Chondrocyte (in vitro differentiated cells): ENCODE measurements at regions not wholly inside any gene's neighbourhood (a gene's known extent, or its start where the extent isn't known, plus 50 kb on each side); places are given as distances from the start of the nearest gene placed in this dataset.

Experiments used
- DNase-seq: peaks from one replicate; pipeline ENCODE4 v3.0.0; 2021; ENCODE audit warnings: mixed read lengths, low spot score
- H3K27ac Mint-ChIP-seq: one replicate; pipeline ENCODE4 v1.8.0; 2021; ENCODE audit warnings: mild to moderate bottlenecking, moderate library complexity, mixed read lengths; ENCODE audit not compliant: unreplicated experiment
- H3K27me3 Mint-ChIP-seq: 2 replicates; pipeline ENCODE4 v1.8.0; 2021; ENCODE audit warnings: low read depth, mixed read lengths
- H3K36me3 Mint-ChIP-seq: 2 replicates; pipeline ENCODE4 v1.8.0; 2021; ENCODE audit warnings: low read depth, mixed read lengths
- H3K4me1 Mint-ChIP-seq: 2 replicates; pipeline ENCODE4 v1.8.0; 2021; ENCODE audit warnings: low read depth, mild to moderate bottlenecking, mixed read lengths
- H3K4me3 Mint-ChIP-seq: one replicate; pipeline ENCODE4 v1.8.0; 2021; ENCODE audit warnings: mild to moderate bottlenecking, moderate library complexity, mixed read lengths; ENCODE audit not compliant: unreplicated experiment
- H3K9me3 Mint-ChIP-seq: 2 replicates; pipeline ENCODE4 v1.8.0; 2021; ENCODE audit warnings: low read depth, mixed read lengths
- CTCF ChIP-seq: fragments of 200-600 bp; sonication (generic); IDR thresholded peaks from 2 replicates; pipeline ENCODE4 v1.5.0; 2021; ENCODE audit warnings: antibody characterized with exemption, mild to moderate bottlenecking, moderate library complexity

DNA sequence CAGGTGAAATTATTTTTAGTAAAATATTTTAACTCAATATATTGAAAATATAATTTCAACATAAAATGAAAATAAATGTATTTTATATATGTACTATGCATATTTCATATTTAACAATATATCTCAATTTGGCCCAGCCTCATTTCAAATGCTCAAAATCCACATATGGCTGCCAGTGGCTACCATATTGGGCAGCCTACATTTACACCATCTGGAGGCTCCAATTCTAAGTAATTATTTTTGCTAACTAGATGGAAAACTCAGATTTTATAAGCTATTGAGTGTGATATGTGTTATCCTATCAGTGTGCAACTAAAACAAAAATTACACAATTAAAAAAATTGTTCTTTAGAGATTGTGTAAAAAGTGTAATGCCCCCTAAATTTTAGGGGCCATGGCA, 96.9 kb downstream of the SOX4 start:
- H3K27ac Mint-ChIP-seq, result no peak overlapping the region
- peaks cover 16% of the 10 kb centered on the region for H3K9me3 Mint-ChIP-seq
- H3K4me3 Mint-ChIP-seq, result no peak overlapping the region
- DNase-seq, result no peak
- no peaks in the 10 kb centered on the region for H3K27me3 Mint-ChIP-seq
- peaks cover 4% of the 10 kb centered on the region for H3K36me3 Mint-ChIP-seq
- TF ChIP-seq CTCF, result no peak
- peaks cover 10% of the 10 kb centered on the region for H3K4me1 Mint-ChIP-seq

DNA sequence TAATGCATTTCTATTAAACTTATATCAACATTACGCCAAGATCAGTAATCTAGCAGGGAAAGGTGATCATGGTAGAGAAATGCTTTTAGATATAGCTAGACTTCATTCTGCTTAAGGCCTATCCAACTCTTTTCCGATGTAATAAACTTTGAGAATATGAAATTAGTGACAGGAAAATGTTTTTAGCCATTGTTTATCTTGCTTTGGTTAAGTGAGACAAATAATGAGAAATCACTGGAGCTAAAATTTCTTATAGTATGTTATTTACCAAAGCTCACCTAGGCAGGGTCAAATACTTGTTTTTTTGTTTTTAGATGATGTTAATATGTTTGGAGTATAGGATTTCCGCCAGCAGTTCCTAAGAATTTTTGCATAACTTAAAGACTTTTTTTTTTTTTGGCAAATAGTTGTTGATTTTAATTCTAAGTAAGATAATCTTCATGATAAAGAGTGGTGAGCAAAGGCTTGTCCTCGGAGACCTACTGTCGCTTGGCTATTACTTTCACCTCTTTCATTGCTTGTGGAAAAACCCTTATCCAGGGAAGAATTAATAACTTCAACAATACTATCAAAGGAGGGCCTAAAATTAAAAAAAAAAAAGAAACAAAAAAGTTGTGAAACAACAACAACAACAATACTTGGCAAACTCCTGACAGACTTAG, 98.3 kb downstream of the SOX4 start:
- Mint-ChIP-seq H3K36me3 (peaks cover 4% of the 10 kb centered on the region), H3K4me3 (no peak overlapping the region)

GRCh38 chr6:21692721-21693120, 99.2 kb downstream of the SOX4 start:
- H3K9me3 Mint-ChIP-seq, result peaks cover 10% of the 10 kb centered on the region
- peaks cover 2% of the 10 kb centered on the region for H3K36me3 Mint-ChIP-seq
- no peak overlapping the region for H3K4me3 Mint-ChIP-seq
- TF ChIP-seq CTCF, result no peak
- H3K27me3 Mint-ChIP-seq, result no peaks in the 10 kb centered on the region
- peak overlapping the region; percentile 8 for H3K27ac Mint-ChIP-seq
- H3K4me1 Mint-ChIP-seq, result peaks cover 10% of the 10 kb centered on the region
- no peak for DNase-seq

More for the DNA sequence above, 98.3 kb downstream of the SOX4 start:
- H3K27ac Mint-ChIP-seq, result no peak overlapping the region
- TF ChIP-seq CTCF, result no peak
- no peak for DNase-seq
- H3K27me3 Mint-ChIP-seq, result no peaks in the 10 kb centered on the region
- H3K4me1 Mint-ChIP-seq, result peaks cover 10% of the 10 kb centered on the region
- peaks cover 16% of the 10 kb centered on the region for H3K9me3 Mint-ChIP-seq

- TF ChIP-seq CTCF, result no peak
- Mint-ChIP-seq H3K9me3 (peaks cover under 1% of the 10 kb centered on the region), H3K27ac (no peak overlapping the region), H3K4me3 (no peak overlapping the region), H3K36me3 (no peaks in the 10 kb centered on the region), H3K4me1 (peaks cover 10% of the 10 kb centered on the region), H3K27me3 (no peaks in the 10 kb centered on the region)
- no peak for DNase-seq
Observed at GRCh38 chr6:21694168-21694567, 100.6 kb downstream of the SOX4 start.

- no peak for DNase-seq
- peaks cover 17% of the 10 kb centered on the region for H3K4me1 Mint-ChIP-seq
- no peak for TF ChIP-seq CTCF
- no peaks in the 10 kb centered on the region for H3K36me3 Mint-ChIP-seq
- no peaks in the 10 kb centered on the region for H3K27me3 Mint-ChIP-seq
- no peak overlapping the region for H3K4me3 Mint-ChIP-seq
- peak overlapping the region; percentile 49 for H3K27ac Mint-ChIP-seq
- H3K9me3 Mint-ChIP-seq, result no peaks in the 10 kb centered on the region
Observed at GRCh38 chr6:21707524-21708319, 114.2 kb downstream of the SOX4 start.
